HG02981 (cell line): ENCODE measurements at regions not wholly inside any gene's neighbourhood (a gene's known extent, or its start where the extent isn't known, plus 50 kb on each side); places are given as distances from the start of the nearest gene placed in this dataset.

Source experiments
- ATAC-seq: cut with Tn5 transposase; IDR thresholded peaks from one replicate; pipeline ENCODE4 v1.9.1; 2021; ENCODE audit warnings: mild to moderate bottlenecking, moderate library complexity; ENCODE audit not compliant: unreplicated experiment

DNA sequence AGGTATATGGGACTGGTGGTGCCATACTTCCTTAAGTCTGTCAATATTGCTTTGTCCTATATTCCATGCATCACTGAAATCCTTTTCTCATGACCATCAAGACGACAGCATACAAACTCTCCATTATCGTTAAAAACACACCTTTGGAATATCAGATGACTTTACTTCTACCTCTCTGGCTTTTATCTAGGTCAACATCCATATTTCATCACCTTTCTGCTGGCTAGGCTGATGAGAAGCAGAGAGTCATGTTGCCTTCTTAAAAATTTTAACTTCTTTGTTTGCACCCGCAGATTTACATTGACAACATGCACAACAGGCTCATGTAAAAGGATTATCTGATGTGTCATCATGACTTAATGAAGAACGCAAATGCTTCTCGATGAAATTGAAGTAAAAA lies 771.4 kb downstream of the OLFM4 start:
- ATAC-seq = no peak

DNA sequence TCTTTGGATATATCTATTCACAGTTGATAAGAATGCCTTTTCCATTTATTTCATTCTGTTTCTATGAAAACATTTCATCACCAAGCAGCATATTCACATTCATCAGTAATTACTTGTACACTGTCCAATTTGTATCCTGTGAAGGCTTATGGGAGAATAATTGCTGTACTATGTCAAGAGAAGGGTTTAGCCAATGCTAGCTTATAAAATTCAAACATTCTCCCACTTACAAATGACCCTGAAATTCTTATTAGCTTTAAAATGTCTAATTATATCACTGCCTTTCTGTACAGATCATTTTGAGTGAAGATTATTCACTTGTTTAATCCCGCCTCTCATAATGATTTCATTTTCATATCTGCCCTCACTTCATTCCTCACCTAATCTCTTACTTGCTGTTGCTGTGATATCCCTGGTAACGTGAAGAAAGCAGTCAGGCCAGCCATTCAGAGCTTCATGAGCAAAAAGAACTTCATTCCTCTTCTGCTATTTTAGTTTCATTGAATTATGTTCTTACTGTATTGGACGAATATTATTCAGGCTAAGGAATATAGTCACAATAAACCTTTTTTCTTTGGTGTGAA lies 778.7 kb downstream of the OLFM4 start:
- ATAC-seq = no peak

DNA sequence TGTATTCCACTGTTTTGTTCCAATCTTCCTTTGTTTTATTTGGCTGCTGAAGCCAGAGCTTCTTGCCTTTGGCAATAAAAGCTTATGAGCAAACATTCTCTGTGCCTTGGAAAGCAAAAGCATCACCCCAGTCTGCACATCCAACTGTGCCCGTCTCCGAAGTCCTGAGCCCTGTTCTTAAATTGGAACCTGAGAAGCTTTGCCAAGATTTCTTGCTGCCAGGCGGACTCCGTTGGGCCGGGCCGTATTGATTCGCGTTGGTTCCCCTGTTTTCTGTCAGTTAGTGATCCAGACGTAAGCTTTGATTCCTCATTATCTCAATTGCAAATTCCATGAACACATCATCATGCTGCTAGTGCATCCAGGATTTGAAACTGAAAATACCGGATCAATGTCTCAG lies 793.0 kb downstream of the OLFM4 start:
- ATAC-seq = no peak

DNA sequence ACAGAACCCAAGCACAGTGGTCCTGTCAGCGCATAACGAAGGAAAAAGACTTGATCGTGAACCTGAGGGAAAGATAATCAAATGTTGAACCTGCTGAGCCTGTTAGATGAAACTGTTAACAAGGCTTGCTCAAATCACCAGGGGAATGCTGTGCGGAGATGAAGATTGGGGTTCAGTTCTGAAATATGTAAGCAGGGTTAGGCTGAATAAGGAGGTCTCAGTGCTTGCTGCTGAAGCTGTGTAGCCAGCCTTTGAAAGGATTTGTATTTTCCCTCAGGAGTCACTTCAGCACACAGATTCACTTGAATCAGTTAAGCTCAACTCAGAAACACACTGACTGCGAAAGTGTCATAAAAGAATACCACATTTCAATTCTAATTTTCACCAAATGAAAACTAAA lies 793.5 kb downstream of the OLFM4 start:
- no peak for ATAC-seq

DNA sequence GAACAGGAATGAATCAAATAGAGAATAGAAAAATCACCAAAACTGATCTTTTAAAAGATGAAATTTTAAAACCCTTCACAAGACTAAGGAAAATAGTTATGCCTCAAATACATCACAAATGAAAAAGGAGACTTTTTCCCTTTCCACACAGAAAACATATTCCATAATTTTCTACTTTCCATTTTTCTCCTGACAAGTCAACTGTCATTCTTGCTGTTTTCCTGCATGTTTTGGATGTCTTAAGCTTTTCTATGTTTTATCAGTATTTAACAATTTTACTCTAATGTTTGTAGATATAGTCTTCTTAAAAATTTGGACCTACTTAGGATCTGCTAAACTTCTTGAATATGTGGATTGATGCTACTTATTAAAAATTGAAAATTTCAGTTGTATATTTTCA lies 810.8 kb downstream of the OLFM4 start:
- ATAC-seq = no peak

DNA sequence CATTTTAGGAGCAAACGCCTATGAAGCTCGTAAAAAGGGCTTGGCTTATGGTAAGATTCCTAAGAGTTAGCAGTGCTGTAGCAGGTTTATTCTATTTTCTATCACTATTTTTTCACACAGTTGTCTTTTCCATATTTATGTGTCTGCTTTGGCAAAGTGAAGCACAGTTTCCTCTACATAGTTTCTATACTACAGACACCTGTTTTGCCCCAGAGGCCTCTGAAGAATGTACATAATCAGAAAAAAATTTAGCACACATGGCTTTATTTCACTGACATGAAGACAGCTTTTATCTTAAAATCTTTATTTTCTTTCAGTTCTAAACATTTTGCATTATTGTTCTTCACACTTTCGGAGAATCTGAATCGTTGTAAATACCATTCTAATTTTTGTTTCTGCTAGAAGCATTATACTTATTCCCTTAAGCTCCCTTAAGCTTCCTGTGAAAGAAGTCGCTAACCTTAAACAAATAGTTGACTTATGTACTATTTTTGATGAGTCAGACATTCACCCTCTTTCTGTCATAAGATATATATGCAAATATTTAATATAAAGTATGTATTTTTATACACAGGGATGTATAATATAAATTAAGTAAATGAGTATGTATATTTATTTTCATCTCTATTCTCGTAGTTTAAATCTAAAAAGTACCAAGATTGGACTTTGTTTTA lies 816.0 kb downstream of the OLFM4 start:
- ATAC-seq = no peak

DNA sequence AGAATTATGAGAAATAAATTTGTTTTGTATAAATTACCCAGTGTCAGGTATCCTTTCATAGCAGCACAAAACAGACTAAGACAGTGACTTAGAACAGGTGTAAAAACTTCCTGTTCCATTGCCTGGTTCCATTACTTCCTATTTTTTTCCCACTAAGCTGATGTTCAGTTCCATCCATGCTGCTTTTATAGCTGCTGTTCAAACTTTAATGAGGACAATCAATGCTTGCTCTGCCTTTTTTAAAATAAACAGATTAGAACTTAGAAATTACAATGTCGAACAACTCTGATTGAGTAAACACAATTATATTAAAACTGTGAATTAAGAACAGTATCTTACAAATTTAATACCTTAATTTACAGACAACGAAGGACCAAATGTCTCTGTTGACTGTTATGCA lies 818.9 kb downstream of the OLFM4 start:
- no peak for ATAC-seq

DNA sequence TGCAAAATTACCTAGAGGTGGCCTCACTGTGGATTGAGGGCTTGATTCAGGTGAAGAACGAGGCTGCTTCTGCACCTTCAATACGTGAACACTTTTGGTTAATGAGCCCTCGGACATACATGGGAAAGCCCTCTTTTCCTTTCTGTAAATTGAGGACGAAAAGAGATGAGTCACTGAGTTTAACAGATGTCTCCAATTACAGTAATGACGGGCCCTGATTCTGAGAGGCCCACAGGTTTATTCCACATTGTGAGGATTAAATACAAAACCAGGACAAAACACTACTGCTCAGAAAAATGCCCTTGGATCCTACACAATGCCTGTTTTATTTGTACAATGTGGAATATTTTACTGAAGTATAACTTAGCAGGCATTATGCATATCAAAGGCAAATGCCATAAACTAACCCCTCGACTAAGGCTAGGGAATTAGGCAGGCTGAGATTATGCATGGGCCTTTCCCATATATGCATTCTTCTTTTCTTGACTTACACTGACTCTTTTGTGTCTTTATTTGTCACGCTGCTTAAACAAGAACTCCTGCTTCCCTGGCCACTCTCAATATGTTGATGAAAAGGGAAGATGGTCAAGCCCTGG lies 819.9 kb downstream of the OLFM4 start:
- ATAC-seq = no peak

DNA sequence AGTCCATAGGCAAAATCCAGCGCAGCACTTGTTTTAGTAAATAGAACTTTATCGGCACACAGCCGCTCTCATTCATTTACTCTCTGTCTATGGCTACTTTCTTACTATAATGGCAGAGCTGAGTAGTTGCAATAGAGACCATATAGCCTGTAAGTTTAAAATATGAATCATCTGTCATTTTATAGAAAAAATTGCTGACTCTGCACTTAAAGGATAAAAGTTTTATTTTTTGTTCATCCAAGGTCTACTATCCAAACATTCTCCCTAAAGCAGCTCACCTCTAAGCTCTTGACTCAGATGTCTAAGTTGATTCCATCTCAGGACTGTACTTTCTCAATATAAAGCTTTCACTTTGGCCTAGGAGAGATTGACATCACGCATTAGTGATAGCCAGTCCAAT lies 825.7 kb downstream of the OLFM4 start:
- ATAC-seq = no peak

DNA sequence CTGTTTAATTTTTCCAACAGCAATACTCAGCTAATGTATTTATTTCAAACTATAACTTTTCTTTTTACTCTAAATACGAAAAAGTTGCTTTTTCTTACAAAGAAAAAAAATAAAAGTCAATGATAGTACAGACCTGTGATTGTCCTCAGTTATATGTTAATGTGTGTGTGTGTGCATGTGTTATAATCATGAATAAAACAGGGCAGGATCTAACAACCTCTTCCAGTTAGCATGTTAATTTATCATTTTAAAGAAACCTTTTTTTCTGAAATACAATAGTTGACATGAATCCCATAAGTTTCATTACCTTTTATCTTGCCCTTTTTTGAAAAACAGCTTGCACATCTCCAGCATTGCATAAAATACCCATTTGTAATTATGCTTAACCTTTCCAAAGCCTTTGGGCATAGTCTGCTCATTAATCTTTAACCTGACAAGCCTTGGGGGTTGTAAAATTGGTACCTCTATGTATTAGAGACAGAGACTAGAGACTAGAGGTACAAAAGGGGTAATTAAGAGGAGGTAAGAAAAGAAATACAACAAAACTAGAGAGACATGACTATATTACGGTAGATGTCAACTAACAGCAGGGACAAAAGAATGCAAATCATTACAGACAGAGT lies 828.1 kb downstream of the OLFM4 start:
- no peak for ATAC-seq

DNA sequence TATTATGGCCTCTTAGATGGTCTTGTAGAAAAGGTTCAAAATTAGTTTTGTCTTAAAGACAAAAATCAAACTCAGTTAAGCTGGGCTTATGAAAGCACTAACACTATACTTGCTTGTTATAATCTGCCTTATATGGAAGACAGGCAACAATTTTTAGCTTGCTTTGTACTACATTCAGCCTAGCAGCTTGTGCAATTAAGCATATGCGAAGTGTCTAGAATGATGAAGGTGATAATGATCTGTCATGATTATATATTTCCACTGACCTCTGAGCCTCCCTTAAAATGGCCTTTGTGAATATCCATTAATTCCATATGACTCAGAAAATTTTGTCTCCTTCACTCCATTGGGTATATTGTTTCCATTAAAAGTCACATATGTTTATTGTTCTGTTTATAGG lies 834.9 kb downstream of the OLFM4 start:
- no peak for ATAC-seq

DNA sequence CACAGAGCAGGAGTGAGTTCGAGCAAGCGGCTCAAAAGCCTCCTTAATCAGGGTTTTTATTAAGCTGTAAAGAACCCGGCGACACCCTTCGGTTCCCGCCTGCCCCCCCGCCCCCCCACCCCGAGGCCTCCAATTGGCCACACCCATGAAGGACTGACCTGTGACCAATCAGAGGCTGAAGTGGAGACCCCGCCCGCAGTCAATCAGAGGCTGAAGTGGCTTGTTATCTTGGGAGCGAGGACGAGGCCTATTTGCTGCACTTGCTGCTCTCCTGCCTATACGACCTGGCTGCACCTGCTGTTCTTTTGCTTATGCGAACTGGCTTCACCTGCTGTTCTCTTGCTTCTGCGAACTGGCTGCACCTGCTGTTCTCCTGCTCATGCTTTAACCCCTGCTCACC lies 844.9 kb downstream of the OLFM4 start:
- ATAC-seq = no peak

DNA sequence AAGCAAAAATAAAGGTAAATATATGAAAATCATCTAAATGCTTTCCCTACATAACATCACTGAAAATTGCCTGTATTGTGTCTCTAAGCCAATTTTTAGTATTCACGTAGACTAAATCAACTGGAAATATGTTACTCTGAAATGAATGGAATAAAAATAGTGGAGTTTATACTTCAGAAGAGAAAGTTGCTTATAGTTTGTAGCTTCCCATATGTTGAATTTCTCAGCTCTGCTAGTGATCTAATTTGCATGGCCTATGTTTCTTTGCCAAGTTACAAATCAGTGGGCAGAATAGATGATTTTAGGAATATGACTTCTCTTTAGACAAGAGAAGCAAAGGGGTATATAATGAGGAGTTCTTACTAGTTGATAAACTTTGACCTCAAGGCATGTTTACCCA lies 850.2 kb downstream of the OLFM4 start:
- no peak for ATAC-seq

DNA sequence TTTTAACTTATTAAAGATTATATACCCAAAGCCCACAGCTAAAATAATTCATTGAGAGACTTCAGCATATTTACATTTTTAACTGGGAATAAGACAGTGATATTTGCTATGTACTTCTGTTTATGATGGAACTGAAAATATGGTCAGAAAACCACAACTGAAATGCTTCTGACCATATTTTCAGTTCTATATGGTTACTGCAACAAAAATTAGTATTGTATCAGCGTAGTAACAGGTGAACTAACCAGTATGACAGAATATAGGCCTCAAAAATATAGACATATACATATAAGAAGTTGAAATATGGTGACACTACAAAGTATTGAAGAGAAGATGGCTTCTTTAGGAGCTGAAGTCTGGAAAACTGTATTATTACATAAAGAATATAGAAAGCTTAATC lies 857.4 kb downstream of the OLFM4 start:
- ATAC-seq = peak; percentile 76

DNA sequence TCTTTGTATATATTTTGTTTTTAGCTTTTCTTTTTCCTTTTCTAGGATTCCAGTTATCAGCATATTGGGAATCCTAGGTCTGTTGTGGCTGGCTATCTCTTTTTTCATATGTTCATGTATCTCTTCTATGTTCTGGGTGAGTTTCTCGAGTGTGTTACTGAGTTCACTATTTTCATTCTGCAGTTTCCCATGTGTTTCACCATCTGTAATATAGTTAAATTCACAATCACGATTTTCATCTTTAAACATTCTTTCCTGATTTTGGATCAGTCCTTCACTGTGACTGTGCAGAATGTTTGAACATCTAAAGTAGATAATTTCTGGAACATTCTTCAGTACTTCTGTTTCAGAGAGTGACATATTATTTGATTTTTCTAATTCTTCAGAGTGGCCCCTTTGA lies 862.1 kb downstream of the OLFM4 start:
- no peak for ATAC-seq

DNA sequence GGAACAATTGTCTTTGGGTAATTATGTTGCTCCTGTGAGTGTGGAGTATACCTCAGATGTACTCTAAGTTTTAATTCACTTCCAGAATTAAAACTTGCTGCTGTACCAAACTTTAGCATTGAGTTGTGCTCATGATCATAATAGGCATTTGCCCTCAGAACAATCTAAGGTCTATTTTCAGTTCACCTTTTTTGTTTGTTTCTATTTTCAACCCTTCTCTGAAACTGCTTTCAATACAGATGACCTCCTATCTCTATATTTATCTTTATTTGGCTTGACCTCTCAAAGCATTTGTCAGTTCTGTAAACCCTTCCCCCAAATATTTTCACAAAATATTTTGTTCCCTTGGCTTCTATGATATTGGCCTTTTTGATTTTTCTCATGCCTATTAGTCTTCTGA lies 873.0 kb downstream of the OLFM4 start:
- ATAC-seq = no peak

DNA sequence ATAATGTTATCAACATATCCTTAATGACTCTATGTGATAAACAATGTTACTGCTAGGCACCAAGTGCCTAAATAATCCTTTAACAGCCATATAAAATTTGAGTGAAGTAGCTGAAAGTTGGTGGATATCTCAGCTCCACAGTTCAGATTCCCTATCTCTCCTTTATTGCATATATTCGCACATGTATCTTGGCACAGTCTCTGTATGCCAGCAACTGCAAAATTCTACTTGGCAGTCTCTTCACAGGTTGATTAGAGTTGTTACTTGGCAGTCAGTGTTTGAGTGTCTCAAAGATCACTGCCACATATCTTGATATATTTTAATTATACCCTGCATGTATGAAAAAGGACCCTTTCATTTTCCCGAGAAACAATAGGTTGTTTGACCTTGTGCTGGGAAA lies 879.3 kb downstream of the OLFM4 start:
- no peak for ATAC-seq

DNA sequence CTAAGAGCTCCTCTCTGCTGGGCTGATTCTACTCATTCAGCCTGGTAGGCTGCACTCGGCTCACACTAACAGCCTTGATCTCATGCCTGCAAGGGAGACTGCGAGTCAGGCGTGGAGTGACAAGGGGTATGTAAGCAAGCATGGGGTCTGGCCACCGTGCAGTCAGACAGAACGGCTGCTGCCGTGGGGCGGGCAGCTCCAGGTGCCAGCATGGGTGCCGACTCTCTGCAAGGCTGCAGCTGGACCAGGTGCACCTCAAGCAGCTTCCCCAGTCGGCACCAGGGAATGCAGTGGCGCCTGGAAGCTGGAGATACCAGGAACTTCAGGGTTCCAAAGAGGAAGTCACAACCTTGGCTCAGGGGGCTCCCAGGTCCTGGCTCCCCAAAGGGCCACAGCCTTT lies 892.3 kb downstream of the OLFM4 start:
- ATAC-seq = no peak

DNA sequence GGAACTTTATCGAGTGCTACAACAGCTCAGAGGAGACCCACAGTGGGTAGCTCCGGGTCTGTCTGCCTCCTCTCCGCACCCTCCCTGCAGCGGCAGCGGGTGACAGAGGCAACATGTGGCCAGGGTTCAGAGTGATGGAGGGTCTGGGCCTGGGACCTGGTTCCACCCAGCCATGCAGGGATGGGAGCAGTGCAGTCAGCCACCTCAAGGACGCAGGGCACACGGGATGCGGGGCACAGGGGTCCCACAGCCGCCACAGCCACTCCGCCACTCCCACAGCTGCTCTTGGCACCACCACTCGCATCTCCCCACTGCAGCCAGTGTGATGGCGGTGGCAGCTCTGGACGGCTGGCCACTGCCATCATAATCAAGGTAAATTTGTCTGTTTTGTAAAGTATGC lies 892.9 kb downstream of the OLFM4 start:
- ATAC-seq = no peak

DNA sequence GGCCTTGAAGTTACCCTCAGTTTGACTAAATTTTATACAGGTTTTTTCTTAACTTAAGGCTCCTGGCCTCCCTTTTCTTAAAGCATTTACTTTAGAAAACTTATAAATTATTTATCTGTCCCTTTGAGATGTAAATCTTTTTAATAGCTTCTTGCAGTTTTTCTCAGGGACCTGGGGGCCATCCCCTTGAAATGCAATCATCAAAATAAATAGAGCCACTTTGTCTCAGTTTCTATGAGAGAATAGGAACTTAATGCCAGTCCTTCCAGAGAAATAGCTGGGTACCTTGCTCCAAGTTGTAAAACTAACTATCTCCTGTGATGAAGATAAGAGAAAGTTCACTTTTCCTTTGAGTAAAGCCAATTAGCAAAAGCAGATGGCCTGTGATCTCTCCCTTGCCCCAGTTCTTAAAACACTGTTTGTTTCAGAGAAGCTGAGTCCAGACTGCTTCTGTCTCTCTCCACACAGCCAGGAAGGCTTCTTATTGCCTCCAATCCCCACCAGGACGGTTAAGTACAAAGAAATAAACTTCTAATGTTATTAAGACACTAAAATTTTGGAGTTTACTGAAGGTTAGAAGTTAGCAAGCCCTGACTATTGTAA lies 913.1 kb downstream of the OLFM4 start:
- no peak for ATAC-seq

DNA sequence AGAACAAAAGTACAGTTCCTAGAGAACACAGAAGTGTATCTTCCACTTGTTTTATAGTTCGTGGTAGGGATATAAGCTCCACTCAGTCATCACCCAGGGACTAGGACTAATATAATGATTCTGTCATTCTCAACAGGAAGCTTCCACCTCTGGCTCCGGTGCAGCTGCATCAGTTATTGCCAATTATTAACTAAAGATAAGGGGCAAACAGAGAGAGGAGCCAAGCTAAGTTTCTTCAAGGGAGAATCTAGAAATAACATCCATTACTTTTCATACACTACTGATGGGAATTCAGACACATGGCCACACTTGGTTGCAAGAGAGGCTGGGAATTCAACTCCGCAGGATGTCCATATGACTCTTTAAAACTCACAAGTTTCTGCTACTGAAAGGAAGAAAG lies 917.9 kb downstream of the OLFM4 start:
- no peak for ATAC-seq

DNA sequence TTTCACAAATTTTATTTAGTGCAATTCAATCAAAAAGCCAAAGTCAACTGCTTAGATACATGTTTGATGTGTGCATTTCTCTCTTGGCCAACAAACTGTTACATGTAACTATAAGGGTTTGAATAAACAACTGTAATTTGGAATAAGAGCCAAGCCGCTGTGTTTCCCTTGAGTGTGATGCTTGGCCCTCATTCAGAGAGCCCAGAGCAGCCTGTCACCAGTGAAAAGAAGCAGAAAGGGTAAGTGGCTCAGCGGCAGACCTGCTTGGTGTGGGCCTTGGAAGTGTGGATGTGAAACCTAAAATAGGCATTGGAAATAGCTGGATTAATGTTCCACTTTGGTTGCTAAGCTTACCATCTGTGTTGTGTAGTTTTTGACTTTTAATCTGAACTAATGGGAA lies 924.6 kb downstream of the OLFM4 start:
- ATAC-seq = no peak
